SK-N-SH treated with all-trans-retinoic acid at 6 μM for 48 hours (cell line): ENCODE measurements at regions not wholly inside any gene's neighbourhood (a gene's known extent, or its start where the extent isn't known, plus 50 kb on each side); places are given as distances from the start of the nearest gene placed in this dataset.

Experiments used
- BACH2 ChIP-seq: fragments of 250-450 bp; sonication (Bioruptor Pico); IDR thresholded peaks from 2 replicates; pipeline ENCODE4 v1.9.0; 2021; ENCODE audit warnings: mild to moderate bottlenecking, borderline replicate concordance
- PPARA ChIP-seq: fragments of 250-450 bp; sonication (Bioruptor Pico); IDR thresholded peaks from 2 replicates; pipeline ENCODE4 v1.5.0; 2020; ENCODE audit warnings: mild to moderate bottlenecking, borderline replicate concordance
- TCF4 ChIP-seq: fragments of 250-450 bp; sonication (Bioruptor Pico); IDR thresholded peaks from 2 replicates; pipeline ENCODE4 v1.8.0; 2021; ENCODE audit warnings: mild to moderate bottlenecking, moderate library complexity, borderline replicate concordance
- ZC3H10 ChIP-seq: fragments of 250-450 bp; sonication (Bioruptor Pico); IDR thresholded peaks from 2 replicates; pipeline ENCODE4 v1.5.1; 2021; ENCODE audit warnings: mild to moderate bottlenecking, moderate library complexity
- ZFP3 ChIP-seq: fragments of 250-450 bp; sonication (Bioruptor Pico); IDR thresholded peaks from 2 replicates; pipeline ENCODE4 v1.5.0; 2020; ENCODE audit warnings: mild to moderate bottlenecking, moderate library complexity
- ZFP30 ChIP-seq: fragments of 450-650 bp; formaldehyde crosslinking; IDR thresholded peaks from 2 replicates; pipeline ENCODE4 v1.5.0; 2022; ENCODE audit warnings: mild to moderate bottlenecking, moderate library complexity
- TF ChIP-seq, protein P1 (sequence below): fragments of 250-450 bp; sonication (Bioruptor Pico); IDR thresholded peaks from 2 replicates; pipeline ENCODE4 v1.8.0; 2020; ENCODE audit warnings: mild to moderate bottlenecking, moderate library complexity, borderline replicate concordance
- TF ChIP-seq, protein P2 (sequence below): fragments of 250-450 bp; sonication (Bioruptor Pico); IDR thresholded peaks from 2 replicates; pipeline ENCODE4 v1.5.1; 2020; ENCODE audit warnings: low read depth, mild to moderate bottlenecking, moderate library complexity

GRCh38 chr9:16252616-16253015, 617.9 kb downstream of the BNC2 start:
- TF ChIP-seq TCF4 (CRISPR knock-in tag) (no peak), BACH2 (no peak), PPARA (CRISPR knock-in tag) (no peak), ZFP3 (CRISPR knock-in tag) (no peak), ZFP30 (CRISPR knock-in tag) (no peak), ZC3H10 (CRISPR knock-in tag) (no peak)
- TF ChIP-seq, protein P1, sequence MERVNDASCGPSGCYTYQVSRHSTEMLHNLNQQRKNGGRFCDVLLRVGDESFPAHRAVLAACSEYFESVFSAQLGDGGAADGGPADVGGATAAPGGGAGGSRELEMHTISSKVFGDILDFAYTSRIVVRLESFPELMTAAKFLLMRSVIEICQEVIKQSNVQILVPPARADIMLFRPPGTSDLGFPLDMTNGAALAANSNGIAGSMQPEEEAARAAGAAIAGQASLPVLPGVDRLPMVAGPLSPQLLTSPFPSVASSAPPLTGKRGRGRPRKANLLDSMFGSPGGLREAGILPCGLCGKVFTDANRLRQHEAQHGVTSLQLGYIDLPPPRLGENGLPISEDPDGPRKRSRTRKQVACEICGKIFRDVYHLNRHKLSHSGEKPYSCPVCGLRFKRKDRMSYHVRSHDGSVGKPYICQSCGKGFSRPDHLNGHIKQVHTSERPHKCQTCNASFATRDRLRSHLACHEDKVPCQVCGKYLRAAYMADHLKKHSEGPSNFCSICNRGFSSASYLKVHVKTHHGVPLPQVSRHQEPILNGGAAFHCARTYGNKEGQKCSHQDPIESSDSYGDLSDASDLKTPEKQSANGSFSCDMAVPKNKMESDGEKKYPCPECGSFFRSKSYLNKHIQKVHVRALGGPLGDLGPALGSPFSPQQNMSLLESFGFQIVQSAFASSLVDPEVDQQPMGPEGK: no peak
- TF ChIP-seq, protein P2, sequence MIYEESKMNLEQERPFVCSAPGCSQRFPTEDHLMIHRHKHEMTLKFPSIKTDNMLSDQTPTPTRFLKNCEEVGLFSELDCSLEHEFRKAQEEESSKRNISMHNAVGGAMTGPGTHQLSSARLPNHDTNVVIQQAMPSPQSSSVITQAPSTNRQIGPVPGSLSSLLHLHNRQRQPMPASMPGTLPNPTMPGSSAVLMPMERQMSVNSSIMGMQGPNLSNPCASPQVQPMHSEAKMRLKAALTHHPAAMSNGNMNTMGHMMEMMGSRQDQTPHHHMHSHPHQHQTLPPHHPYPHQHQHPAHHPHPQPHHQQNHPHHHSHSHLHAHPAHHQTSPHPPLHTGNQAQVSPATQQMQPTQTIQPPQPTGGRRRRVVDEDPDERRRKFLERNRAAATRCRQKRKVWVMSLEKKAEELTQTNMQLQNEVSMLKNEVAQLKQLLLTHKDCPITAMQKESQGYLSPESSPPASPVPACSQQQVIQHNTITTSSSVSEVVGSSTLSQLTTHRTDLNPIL (CRISPR knock-in tag): no peak
